ENCODE measurements at regions not wholly inside any gene's neighbourhood (a gene's known extent, or its start where the extent isn't known, plus 50 kb on each side); places are given as distances from the start of the nearest gene placed in this dataset.

- no peaks in the 10 kb centered on the region for H3K27me3 ChIP-seq (ENCODE audit: insufficient read depth, low read length)
- H3K9me3 ChIP-seq (ENCODE audit: control insufficient read depth in 1 of 2, low read length in 2 of 2) = peaks cover 0 to 3% of the 10 kb centered on the region in 2 donors
- no peak for DNase-seq
- POLR2A ChIA-PET (ENCODE audit: partially characterized antibody) = no interaction called here
- no peaks in the 10 kb centered on the region for H3K27me3 Mint-ChIP-seq
- H3K4me3 ChIP-seq (ENCODE audit: low read length in 2 of 2) = no peak overlapping the region
- H3K27ac ChIP-seq (ENCODE audit: low read depth, low read length) = no peak overlapping the region
- H3K4me1 Mint-ChIP-seq = no peaks in the 10 kb centered on the region
- no peaks in the 10 kb centered on the region for H3K36me3 ChIP-seq (ENCODE audit: insufficient read depth, low read length)
- H3K27ac Mint-ChIP-seq = no peak overlapping the region
- no peak overlapping the region for H3K4me3 Mint-ChIP-seq
- intact Hi-C loops (cut with micrococcal nuclease) = no loop called here
- CTCF ChIA-PET (ENCODE audit: partially characterized antibody) = no interaction called here
- no peaks in the 10 kb centered on the region for H3K36me3 Mint-ChIP-seq
- H3K9me3 Mint-ChIP-seq = peaks cover 0 to 12% (median 4%) of the 10 kb centered on the region in 8 donors
- no peaks in the 10 kb centered on the region for H3K4me1 ChIP-seq (ENCODE audit: insufficient read depth, low read length)
Measured at GRCh38 chr5:136676685-136677084, 311.3 kb upstream of the TRPC7 start.

- no peak overlapping the region for H3K27ac ChIP-seq (ENCODE audit: low read depth, low read length)
- H3K9me3 ChIP-seq (ENCODE audit: control insufficient read depth in 1 of 2, low read length in 2 of 2) = peaks cover 0 to 3% of the 10 kb centered on the region in 2 donors
- Mint-ChIP-seq H3K9me3 (peaks cover 0 to 7% (median 1%) of the 10 kb centered on the region in 8 donors), H3K27me3 (no peaks in the 10 kb centered on the region), H3K4me3 (no peak overlapping the region), H3K36me3 (no peaks in the 10 kb centered on the region), H3K4me1 (no peaks in the 10 kb centered on the region), H3K27ac (no peak overlapping the region)
- intact Hi-C loops (cut with micrococcal nuclease) = no loop called here
- CTCF ChIA-PET (ENCODE audit: partially characterized antibody) = no interaction called here
- H3K4me3 ChIP-seq (ENCODE audit: low read length in 2 of 2) = no peak overlapping the region
- DNase-seq = no peak
- no peaks in the 10 kb centered on the region for H3K36me3 ChIP-seq (ENCODE audit: insufficient read depth, low read length)
- POLR2A ChIA-PET (ENCODE audit: partially characterized antibody) = no interaction called here
- no peaks in the 10 kb centered on the region for H3K27me3 ChIP-seq (ENCODE audit: insufficient read depth, low read length)
- H3K4me1 ChIP-seq (ENCODE audit: insufficient read depth, low read length) = no peaks in the 10 kb centered on the region
Measured at GRCh38 chr5:136675769-136676168, 310.4 kb upstream of the TRPC7 start.

- CTCF ChIA-PET (ENCODE audit: partially characterized antibody) = interaction anchor here (0.7 kb wide), 1 partner anchor 11 kb away, joined by 3 read pairs; no protein-coding TSS in a partner anchor
- Histone ChIP-seq H3K4me3 (ENCODE audit: low read length in 2 of 2) (no peak overlapping the region), H3K4me1 (ENCODE audit: insufficient read depth, low read length) (no peaks in the 10 kb centered on the region), H3K36me3 (ENCODE audit: insufficient read depth, low read length) (no peaks in the 10 kb centered on the region), H3K27me3 (ENCODE audit: insufficient read depth, low read length) (no peaks in the 10 kb centered on the region), H3K27ac (ENCODE audit: low read depth, low read length) (no peak overlapping the region), H3K9me3 (ENCODE audit: control insufficient read depth in 1 of 2, low read length in 2 of 2) (no peaks in the 10 kb centered on the region)
- DNase-seq = no peak
- H3K4me3 Mint-ChIP-seq = no peak overlapping the region
- intact Hi-C loops (cut with micrococcal nuclease) = no loop called here
- peaks cover 0 to 7% (median 0%) of the 10 kb centered on the region in 8 donors for H3K9me3 Mint-ChIP-seq
- POLR2A ChIA-PET (ENCODE audit: partially characterized antibody) = no interaction called here
- H3K4me1 Mint-ChIP-seq = no peaks in the 10 kb centered on the region
- H3K27me3 Mint-ChIP-seq = no peaks in the 10 kb centered on the region
- H3K27ac Mint-ChIP-seq = no peak overlapping the region
- no peaks in the 10 kb centered on the region for H3K36me3 Mint-ChIP-seq
Measured at GRCh38 chr5:136674178-136674577, 308.8 kb upstream of the TRPC7 start.

- Mint-ChIP-seq H3K9me3 (peaks cover 0 to 3% (median under 1%) of the 10 kb centered on the region in 8 donors), H3K4me1 (no peaks in the 10 kb centered on the region), H3K36me3 (no peaks in the 10 kb centered on the region), H3K27me3 (no peaks in the 10 kb centered on the region), H3K4me3 (no peak overlapping the region), H3K27ac (no peak overlapping the region)
- Histone ChIP-seq H3K36me3 (ENCODE audit: insufficient read depth, low read length) (no peaks in the 10 kb centered on the region), H3K4me1 (ENCODE audit: insufficient read depth, low read length) (no peaks in the 10 kb centered on the region), H3K27me3 (ENCODE audit: insufficient read depth, low read length) (no peaks in the 10 kb centered on the region), H3K9me3 (ENCODE audit: control insufficient read depth in 1 of 2, low read length in 2 of 2) (no peaks in the 10 kb centered on the region), H3K4me3 (ENCODE audit: low read length in 2 of 2) (no peak overlapping the region), H3K27ac (ENCODE audit: low read depth, low read length) (no peak overlapping the region)
- POLR2A ChIA-PET (ENCODE audit: partially characterized antibody) = no interaction called here
- DNase-seq = no peak
- intact Hi-C loops (cut with micrococcal nuclease) = no loop called here
- CTCF ChIA-PET (ENCODE audit: partially characterized antibody) = no interaction called here
Measured at GRCh38 chr5:136667789-136668188, 302.4 kb upstream of the TRPC7 start.

- Histone ChIP-seq H3K27me3 (ENCODE audit: insufficient read depth, low read length) (no peaks in the 10 kb centered on the region), H3K9me3 (ENCODE audit: control insufficient read depth in 1 of 2, low read length in 2 of 2) (no peaks in the 10 kb centered on the region), H3K27ac (ENCODE audit: low read depth, low read length) (no peak overlapping the region), H3K4me1 (ENCODE audit: insufficient read depth, low read length) (no peaks in the 10 kb centered on the region), H3K4me3 (ENCODE audit: low read length in 2 of 2) (no peak overlapping the region), H3K36me3 (ENCODE audit: insufficient read depth, low read length) (no peaks in the 10 kb centered on the region)
- Mint-ChIP-seq H3K9me3 (peaks cover 0 to 3% (median 0%) of the 10 kb centered on the region in 8 donors), H3K4me1 (no peaks in the 10 kb centered on the region), H3K36me3 (no peaks in the 10 kb centered on the region), H3K4me3 (no peak overlapping the region), H3K27ac (no peak overlapping the region), H3K27me3 (no peaks in the 10 kb centered on the region)
- peak in 1 of 5 donors; percentile 0 for DNase-seq
- CTCF ChIA-PET (ENCODE audit: partially characterized antibody) = no interaction called here
- POLR2A ChIA-PET (ENCODE audit: partially characterized antibody) = no interaction called here
- intact Hi-C loops (cut with micrococcal nuclease) = no loop called here
Measured at GRCh38 chr5:136666970-136667620, 301.8 kb upstream of the TRPC7 start.

- Mint-ChIP-seq H3K4me1 (no peaks in the 10 kb centered on the region), H3K9me3 (peaks cover 0 to 3% (median 0%) of the 10 kb centered on the region in 8 donors), H3K4me3 (no peak overlapping the region), H3K27me3 (no peaks in the 10 kb centered on the region), H3K36me3 (no peaks in the 10 kb centered on the region), H3K27ac (no peak overlapping the region)
- no peak overlapping the region for H3K4me3 ChIP-seq (ENCODE audit: low read length in 2 of 2)
- ChIA-PET POLR2A (ENCODE audit: partially characterized antibody) (no interaction called here), CTCF (ENCODE audit: partially characterized antibody) (no interaction called here)
- intact Hi-C loops (cut with micrococcal nuclease) = no loop called here
- H3K4me1 ChIP-seq (ENCODE audit: insufficient read depth, low read length) = no peaks in the 10 kb centered on the region
- H3K36me3 ChIP-seq (ENCODE audit: insufficient read depth, low read length) = no peaks in the 10 kb centered on the region
- H3K9me3 ChIP-seq (ENCODE audit: control insufficient read depth in 1 of 2, low read length in 2 of 2) = no peaks in the 10 kb centered on the region
- H3K27ac ChIP-seq (ENCODE audit: low read depth, low read length) = no peak overlapping the region
- no peak for DNase-seq
- no peaks in the 10 kb centered on the region for H3K27me3 ChIP-seq (ENCODE audit: insufficient read depth, low read length)
Measured at GRCh38 chr5:136665331-136665730, 300.0 kb upstream of the TRPC7 start.

- Histone ChIP-seq H3K4me3 (ENCODE audit: low read length in 2 of 2) (no peak overlapping the region), H3K4me1 (ENCODE audit: insufficient read depth, low read length) (no peaks in the 10 kb centered on the region), H3K9me3 (ENCODE audit: control insufficient read depth in 1 of 2, low read length in 2 of 2) (no peaks in the 10 kb centered on the region), H3K36me3 (ENCODE audit: insufficient read depth, low read length) (no peaks in the 10 kb centered on the region), H3K27me3 (ENCODE audit: insufficient read depth, low read length) (no peaks in the 10 kb centered on the region), H3K27ac (ENCODE audit: low read depth, low read length) (no peak overlapping the region)
- Mint-ChIP-seq H3K36me3 (no peaks in the 10 kb centered on the region), H3K27me3 (no peaks in the 10 kb centered on the region), H3K4me1 (no peaks in the 10 kb centered on the region), H3K4me3 (no peak overlapping the region), H3K9me3 (peaks cover 0 to 1% (median 0%) of the 10 kb centered on the region in 8 donors), H3K27ac (no peak overlapping the region)
- intact Hi-C loops (cut with micrococcal nuclease) = no loop called here
- ChIA-PET CTCF (ENCODE audit: partially characterized antibody) (no interaction called here), POLR2A (ENCODE audit: partially characterized antibody) (no interaction called here)
- DNase-seq = no peak
Measured at GRCh38 chr5:136661026-136661425, 295.7 kb upstream of the TRPC7 start.

- ChIA-PET POLR2A (ENCODE audit: partially characterized antibody) (no interaction called here), CTCF (ENCODE audit: partially characterized antibody) (no interaction called here)
- intact Hi-C loops (cut with micrococcal nuclease) = no loop called here
- no peak overlapping the region for H3K4me3 Mint-ChIP-seq
- H3K4me1 Mint-ChIP-seq = no peaks in the 10 kb centered on the region
- H3K9me3 Mint-ChIP-seq = peaks cover 0 to 6% (median 2%) of the 10 kb centered on the region in 8 donors
- Histone ChIP-seq H3K27ac (ENCODE audit: low read depth, low read length) (no peak overlapping the region), H3K4me1 (ENCODE audit: insufficient read depth, low read length) (no peaks in the 10 kb centered on the region), H3K4me3 (ENCODE audit: low read length in 2 of 2) (no peak overlapping the region), H3K36me3 (ENCODE audit: insufficient read depth, low read length) (no peaks in the 10 kb centered on the region), H3K27me3 (ENCODE audit: insufficient read depth, low read length) (no peaks in the 10 kb centered on the region), H3K9me3 (ENCODE audit: control insufficient read depth in 1 of 2, low read length in 2 of 2) (no peaks in the 10 kb centered on the region)
- no peaks in the 10 kb centered on the region for H3K36me3 Mint-ChIP-seq
- H3K27me3 Mint-ChIP-seq = no peaks in the 10 kb centered on the region
- no peak for DNase-seq
- no peak overlapping the region for H3K27ac Mint-ChIP-seq
Measured at GRCh38 chr5:136656811-136657210, 291.5 kb upstream of the TRPC7 start.
